GM12872 (cell line): ENCODE measurements at regions not wholly inside any gene's neighbourhood (a gene's known extent, or its start where the extent isn't known, plus 50 kb on each side); places are given as distances from the start of the nearest gene placed in this dataset.

Experiments used
- TF ChIP-seq, protein P1 (sequence below): IDR thresholded peaks from 3 replicates; pipeline ENCODE4 v1.5.1; 2011; ENCODE audit warnings: low read depth, mild to moderate bottlenecking, low read length, moderate library complexity; ENCODE audit not compliant: insufficient read depth

DNA sequence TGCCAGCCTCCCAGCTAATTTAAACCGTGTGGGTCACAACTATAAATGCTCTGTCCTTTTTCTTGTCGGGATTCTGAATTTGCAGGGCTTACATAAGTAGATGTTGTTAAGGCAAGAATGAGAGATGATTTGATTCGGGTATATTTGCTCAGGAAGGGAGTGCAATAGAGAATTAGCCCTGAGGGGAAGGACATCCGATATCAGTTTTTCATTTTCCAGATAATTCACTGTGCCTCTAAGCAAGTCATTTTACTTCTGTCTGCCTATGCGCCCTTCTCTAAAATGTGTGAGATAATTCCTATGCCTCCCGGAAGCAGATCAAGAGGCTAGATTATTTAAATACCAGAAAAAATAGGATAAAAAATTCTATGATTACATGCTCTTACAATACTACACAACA lies 300.5 kb downstream of the RMST start:
- TF ChIP-seq, protein P1, sequence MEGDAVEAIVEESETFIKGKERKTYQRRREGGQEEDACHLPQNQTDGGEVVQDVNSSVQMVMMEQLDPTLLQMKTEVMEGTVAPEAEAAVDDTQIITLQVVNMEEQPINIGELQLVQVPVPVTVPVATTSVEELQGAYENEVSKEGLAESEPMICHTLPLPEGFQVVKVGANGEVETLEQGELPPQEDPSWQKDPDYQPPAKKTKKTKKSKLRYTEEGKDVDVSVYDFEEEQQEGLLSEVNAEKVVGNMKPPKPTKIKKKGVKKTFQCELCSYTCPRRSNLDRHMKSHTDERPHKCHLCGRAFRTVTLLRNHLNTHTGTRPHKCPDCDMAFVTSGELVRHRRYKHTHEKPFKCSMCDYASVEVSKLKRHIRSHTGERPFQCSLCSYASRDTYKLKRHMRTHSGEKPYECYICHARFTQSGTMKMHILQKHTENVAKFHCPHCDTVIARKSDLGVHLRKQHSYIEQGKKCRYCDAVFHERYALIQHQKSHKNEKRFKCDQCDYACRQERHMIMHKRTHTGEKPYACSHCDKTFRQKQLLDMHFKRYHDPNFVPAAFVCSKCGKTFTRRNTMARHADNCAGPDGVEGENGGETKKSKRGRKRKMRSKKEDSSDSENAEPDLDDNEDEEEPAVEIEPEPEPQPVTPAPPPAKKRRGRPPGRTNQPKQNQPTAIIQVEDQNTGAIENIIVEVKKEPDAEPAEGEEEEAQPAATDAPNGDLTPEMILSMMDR, result no peak

- TF ChIP-seq, protein P1, result no peak
Observed at GRCh38 chr12:97764700-97765099, 302.1 kb downstream of the RMST start.

- TF ChIP-seq, protein P1, result no peak
Observed at GRCh38 chr12:97767347-97767746, 304.7 kb downstream of the RMST start.

GRCh38 chr12:97778111-97778510 lies 315.5 kb downstream of the RMST start:
- TF ChIP-seq, protein P1, result no peak

- TF ChIP-seq, protein P1, result no peak
Observed at GRCh38 chr12:97781342-97781741, 318.7 kb downstream of the RMST start.

- TF ChIP-seq, protein P1, result no peak
Observed at GRCh38 chr12:97784904-97785303, 322.3 kb downstream of the RMST start.

GRCh38 chr12:97790281-97790680 lies 327.7 kb downstream of the RMST start:
- TF ChIP-seq, protein P1, result no peak

- TF ChIP-seq, protein P1, result no peak
Observed at GRCh38 chr12:97797473-97797872, 334.9 kb downstream of the RMST start.
